ENCODE measurements at regions not wholly inside any gene's neighbourhood (a gene's known extent, or its start where the extent isn't known, plus 50 kb on each side); places are given as distances from the start of the nearest gene placed in this dataset.

- TF ChIP-seq CTCF (IDR thresholded peaks at IDR 0.05) (no peak), ZFX (IDR thresholded peaks at IDR 0.05; ENCODE audit: borderline replicate concordance) (no peak)
These were observed 263.2 kb upstream of the CDH7 start for GRCh38 chr18:65487569-65487968.

All from 22Rv1 (cell line).